Pons (tissue), 1 donor: ENCODE measurements at regions not wholly inside any gene's neighbourhood (a gene's known extent, or its start where the extent isn't known, plus 50 kb on each side); places are given as distances from the start of the nearest gene placed in this dataset.

Experiments
- DNase-seq: peaks from one replicate; pipeline ENCODE4 v3.0.0-alpha.2; 2016; ENCODE audit warnings: low spot score

DNA sequence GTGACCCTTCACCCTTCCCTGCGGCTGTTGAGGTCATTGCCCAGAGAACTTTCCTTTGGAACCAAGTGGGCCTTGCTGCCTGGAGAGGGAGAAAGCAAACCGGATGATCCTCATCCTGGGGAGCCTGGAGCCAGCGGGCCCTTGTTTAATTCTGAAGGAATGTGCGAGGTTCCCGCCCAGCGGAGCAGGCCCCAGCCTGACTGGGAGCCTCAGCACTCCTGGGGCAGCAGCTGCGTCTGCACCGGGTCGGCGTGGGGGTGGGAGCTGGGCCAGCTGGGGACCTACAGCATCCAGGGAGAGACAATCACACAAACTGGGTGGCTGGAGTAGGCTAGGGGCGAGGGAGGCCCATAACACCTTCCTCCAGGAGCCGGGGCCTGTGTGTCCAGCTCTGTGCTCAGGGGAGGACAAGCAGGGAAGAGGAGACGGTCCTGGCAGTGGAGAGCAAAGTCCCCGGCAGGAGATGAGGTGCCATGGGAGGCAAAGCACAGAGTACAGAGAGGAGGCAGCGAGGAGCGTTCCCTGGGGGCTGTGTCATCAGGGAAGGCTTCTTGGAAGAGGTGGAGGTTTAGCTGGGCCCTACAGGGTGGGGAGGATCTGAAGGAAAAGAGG is 61.9 kb upstream of the HAAO start:
- no peak for DNase-seq

DNA sequence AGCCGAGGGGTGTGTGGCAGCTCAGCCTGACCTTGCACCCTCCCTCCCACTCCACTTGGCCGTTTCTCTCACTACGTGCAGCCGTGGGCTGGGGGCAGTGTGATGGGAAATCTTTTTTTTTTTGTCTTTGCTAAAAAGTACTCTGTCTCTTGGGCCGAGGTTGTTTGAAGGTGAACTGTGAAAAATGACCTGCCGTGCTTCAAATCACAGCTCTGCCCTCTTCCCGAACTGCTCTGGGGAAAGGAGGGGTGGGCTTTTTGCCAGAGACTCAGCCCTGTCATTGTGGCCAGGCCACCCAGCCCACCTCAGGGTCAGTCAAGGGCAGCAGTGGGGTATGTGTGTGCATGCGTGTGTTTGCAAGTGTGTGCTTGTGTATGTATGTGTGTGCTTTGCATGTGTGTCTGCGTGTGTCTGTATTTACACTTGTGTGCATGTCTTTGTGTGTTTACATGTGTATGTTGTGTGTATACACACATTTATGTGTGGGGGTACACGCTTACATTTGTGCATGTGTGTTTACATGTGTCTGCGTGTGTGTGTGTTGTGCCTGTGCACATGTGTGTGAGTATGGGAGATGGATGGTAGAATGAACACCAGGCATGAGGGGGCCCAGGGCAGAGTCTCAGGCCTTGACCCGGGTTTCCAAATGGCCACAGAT is 61.3 kb upstream of the HAAO start:
- no peak for DNase-seq

DNA sequence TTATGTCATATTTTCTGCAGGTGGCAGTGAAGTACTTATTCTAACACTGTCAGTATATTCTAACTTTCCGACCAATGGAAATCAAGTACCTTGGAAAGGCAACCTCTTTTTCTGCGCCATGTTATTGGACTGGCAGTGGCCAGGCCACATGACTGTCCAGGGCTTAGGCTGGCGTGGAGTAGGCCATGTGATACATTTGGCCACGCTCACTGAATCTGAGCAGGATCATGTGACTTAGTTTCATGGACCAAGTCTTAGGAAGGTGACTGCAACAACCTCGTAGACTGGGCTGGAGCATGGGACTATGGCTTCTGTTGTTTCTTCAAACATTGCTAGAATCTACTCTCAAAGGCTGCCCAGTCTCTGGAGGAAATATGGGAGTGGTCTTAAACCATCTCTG is 60.4 kb upstream of the HAAO start:
- DNase-seq, result no peak

DNA sequence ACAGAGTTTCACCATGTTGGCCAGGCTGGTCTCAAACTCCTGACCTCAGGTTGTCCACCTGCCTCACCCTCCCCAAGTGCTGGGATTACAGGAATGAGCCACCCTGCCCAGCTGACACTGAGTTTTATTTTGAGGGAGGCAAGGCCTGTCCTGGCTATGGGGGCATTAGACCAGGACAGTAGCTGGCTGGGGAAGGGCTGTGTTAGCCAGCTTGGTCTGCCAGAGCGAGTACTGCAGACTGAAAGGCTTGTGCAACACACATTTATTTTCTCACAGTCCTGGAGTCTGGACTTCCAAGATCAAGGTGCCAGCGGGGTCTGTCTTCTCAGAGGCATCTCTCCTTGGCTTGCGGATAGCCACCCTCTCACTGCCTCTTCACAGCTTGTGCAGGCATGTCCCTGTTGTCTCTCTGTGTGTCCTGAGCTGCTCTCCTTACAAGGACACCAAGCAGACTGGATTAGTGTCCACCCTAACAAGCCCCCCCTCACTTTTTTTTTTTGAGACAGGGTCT is 59.4 kb upstream of the HAAO start:
- no peak for DNase-seq

DNA sequence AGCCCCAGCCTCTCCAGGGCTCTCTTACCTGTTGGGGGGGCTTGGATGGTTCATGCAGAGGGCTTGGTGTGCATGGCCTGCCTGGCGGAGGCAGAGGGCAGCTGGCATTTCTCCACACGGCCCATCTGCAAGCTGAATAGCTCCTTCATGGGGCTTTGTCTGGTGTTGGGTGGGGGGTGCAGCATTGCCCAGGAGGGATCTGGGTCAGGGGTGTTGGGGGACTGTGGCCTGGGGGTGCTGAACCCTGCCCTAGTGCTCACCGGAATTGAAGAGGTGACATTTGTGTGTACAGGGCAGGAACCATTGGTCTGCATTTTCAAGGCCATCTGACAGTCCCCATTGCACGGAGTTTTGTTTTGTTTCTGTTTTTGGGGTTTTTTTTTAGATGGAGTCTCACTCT is 58.8 kb upstream of the HAAO start:
- DNase-seq, result no peak

DNA sequence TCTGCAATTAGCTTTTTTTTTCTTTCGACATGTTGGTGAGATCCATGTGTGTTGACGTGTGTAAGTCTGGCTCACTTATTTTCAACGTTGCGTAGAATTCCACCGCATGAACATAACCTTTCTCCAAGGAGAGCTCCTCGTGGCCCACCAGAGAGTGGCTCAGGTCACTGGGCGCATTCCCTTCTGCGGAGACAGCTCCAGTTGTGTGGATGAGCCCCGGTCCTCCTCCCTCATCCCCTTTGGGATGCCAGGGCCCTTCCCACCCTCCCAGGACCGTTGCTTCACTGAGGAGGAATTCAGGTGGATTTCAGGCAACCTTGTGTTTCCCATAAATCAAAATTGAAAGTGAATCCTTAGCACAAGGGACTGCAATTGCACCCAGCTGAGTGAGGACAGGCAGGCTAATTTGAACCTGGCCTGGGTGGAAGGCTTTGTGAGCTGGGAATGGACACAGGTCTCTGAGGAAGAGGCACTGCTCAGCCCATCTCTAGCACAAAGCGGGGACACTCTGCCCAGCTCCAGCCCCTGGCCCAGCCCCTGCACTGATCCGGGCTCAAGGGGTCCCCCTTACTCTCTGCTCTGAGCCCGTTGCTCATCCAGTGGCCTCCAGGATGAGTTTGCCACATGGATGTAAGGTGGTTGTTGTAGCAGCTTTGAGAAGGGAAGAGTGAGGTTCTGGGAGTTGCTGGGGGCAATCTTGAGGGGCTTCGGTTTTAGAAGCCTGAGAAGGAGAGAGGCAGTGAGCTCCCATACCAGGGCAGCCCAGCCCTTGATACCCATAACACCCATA is 57.8 kb upstream of the HAAO start:
- no peak for DNase-seq

DNA sequence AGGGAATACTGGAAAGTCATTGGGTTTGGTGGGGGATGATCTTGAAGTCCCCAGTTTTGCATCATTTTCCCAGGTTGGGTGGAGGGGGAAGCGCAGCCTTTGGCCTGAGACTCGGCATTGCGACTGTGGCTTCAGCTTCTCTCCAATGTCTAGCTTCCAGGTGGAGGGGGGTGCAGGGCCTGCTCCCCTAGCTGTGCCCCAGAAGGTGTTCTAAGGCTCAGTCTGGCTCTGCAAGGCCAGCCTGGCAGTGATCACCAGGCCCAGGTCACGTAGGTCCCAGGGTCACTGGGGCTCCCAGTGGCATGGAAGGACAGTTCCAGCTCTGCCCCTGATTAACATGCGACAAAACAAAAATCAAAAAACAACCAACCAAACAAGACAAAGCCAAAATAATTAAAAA is 56.9 kb upstream of the HAAO start:
- DNase-seq, result no peak

DNA sequence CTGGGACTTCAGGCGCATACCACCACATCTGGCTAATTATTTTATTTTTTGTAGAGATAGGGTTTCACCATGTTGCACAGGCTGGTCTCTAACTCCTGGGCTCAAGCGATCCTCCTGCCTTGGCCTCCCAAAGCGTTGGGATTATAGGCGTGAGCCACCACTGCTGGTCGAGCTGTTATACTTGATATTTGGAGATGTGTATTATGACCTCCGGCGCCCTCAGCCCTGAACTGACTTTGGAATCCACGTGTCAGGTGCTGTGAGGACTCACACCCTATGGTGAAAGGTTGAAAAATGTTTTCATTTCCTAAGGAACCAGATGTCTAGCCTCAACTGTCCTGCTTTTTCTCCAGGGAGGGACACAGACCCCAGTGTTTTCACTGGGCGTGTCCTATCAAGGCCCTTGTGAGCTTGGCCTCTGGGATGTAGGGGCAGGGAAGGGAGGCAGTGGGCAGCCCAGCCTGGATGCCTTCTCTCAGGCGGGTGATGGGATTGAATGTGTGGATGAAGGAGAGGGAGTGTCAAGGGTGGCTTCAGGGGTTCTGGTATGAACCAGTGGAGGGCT is 56.4 kb upstream of the HAAO start:
- no peak for DNase-seq

DNA sequence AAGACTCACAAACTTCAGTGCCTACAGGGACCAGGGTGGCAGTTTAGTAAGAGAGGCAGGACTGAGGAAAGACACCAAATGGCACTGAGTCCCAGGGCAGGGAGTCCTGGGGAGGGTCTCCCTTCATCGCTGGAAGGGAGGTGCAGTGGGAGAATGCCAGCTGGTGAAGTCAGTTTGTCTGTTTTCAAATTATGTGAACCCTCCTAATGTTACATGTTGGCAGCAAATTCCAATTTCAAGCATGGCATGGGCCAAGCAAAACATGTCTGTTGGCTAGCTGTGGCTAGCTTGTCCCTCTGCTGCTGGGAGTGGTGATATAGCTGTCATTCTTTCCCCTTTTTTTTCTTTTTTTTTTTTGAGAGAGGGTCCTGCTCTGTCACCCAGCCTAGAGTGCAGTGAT is 55.9 kb upstream of the HAAO start:
- DNase-seq, result no peak

DNA sequence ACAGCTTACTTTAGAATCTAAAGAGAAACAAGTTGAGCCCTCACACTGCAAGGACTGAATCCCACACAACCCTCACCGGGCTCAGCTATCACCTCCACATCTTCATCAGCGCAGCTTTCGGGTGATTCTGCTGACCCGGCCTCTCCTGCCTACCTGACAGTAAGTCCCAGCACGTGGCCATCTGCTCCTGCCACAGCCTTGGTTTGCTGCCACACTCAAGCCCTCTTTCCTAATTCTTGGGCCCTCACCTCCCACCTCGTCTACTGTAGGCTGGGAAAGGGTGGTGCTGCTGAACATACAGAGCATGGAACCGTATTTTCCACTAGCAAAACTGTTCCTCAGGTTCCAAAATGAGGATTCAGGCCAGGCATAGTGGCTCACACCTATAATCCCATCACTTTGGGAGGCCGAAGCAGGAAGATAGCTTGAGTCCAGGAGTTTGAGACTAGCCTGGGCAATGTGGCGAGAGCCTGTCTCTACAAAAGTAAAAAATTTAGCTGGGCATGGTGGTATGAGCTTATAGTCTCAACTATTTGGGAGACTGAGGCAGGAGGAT is 55.3 kb upstream of the HAAO start:
- DNase-seq, result no peak

DNA sequence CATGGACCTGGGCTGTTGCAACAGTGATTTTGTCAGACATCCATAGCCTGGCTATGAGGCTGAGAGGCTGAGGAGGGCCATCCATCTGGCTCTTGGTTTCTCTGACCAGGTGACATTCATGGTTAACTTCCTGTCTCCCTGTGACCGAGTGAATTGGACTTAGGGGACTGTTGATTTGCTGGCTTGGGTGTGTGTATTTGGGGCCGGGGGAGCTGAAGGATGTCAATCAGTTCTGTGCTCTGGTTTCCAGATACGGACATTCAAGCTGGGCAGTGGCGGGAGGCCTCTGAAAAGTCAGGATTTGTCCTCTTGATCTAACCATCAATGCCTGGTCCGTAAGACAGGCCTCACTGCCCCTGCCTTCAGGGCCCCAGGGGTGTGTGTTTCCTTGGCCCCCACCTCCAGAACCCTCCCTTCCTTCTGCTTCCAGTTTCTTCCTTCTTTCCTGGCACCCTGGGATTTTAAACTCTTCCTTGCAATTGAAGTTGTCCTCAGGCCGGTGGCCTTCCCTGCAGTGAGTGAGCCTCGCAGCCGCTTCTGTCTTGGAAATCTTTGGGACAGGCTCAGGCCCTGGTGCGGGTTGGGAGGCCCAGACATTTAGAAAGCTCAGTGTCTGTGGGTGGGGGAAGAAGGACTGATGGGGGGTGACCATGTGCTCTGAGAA is 54.7 kb upstream of the HAAO start:
- DNase-seq, result no peak

DNA sequence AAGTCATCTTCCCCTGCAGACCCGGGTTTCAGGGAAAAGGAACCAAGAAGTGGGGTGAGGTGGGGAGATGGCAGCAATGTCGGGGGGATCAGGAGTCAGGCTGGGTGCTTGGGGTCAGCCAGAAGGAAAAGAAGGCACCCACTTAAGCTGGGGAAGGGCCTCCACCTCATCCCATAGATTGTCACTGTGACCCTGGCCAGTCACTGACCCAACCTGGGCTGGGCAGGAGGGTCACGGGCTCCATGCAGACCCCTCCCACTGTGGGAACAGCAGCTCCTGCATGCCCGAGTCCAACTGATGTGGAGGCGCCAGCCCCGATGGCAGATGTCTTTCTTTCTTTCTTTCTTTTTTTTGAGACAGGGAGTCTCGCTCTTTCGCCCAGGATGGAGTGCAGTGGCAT is 53.6 kb upstream of the HAAO start:
- DNase-seq, result no peak

DNA sequence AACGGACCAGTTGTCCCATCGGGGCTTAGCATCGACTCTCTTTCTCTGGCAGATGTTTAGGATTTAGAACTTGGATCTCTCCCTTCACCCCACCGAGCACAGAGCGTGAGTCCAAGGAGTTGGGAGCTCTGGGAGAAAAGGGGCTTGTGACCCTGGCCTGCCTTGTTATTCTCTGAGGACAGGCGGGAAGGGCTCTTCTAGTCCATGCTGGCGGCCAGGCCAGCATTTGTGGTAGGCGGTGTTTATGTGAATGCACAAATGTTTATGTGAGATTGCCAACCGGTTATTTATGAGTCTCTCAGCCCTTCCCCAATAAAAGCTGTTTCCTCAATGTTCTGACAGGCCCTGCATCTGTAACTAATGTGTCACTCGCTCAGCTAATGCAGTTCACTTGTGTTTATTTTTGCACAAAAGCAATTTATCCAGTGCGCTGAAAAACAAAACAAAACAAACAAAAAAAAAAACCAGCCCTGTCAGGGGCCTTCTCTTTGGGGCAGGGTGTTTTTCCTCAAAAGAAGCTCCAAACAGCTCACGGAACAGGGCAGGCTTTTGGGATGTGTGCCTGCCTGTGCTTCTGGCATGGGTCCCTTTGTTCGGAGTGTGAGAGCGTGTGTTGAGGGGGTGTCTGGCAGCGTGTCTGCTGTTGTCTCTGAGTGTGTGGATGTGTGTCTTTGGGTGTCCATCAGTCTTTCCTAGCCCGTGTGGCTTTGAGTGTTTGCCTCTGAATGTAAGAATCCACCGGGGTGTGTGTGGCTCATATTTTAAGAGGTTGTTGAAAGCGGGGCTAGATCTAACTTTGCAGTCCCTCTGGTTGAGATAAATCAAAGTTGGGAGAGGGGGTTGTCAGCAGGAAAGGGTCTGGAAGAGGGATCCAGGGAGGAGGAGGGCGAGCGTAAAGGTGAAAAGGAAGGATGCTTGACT is 52.8 kb upstream of the HAAO start:
- DNase-seq, result no peak

DNA sequence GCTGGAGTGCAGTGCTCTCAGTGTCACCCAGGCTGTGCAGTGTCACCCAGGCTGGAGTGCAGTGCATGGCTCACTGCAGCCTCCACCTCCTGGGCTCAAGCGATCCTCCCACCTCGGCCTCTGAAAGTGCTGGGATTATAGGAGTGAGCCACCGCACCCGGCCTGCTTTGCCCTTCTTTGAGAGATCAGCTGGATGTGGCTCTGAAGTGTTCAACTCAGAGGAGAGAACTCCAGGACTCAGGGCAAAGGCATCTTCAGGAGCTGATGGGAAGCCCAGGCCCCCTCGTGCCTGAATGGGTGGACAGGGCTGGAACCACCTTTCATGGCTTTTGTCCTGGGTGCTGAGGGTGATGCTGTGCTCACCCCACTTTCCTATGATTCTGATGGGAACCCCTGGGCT is 52.0 kb upstream of the HAAO start:
- no peak for DNase-seq

DNA sequence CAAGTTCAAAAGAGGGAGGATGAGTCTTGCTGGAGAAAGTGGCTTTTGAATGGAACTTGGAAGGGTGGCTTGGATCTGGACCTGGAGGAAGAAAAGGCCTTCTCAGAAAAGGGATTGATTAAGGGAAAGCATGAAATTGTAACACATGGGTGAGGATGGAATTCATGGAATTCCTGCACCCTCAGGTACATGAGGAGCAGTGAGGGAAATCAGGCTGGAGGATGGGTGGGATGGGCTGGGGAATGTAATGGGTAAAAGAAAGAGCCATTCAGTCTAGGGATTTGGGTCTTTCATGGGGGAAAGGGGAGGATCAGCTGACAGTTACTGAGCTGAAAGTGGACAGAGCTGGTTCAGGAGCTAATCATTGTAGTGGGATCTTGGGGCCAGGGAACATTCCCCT is 51.2 kb upstream of the HAAO start:
- no peak for DNase-seq

DNA sequence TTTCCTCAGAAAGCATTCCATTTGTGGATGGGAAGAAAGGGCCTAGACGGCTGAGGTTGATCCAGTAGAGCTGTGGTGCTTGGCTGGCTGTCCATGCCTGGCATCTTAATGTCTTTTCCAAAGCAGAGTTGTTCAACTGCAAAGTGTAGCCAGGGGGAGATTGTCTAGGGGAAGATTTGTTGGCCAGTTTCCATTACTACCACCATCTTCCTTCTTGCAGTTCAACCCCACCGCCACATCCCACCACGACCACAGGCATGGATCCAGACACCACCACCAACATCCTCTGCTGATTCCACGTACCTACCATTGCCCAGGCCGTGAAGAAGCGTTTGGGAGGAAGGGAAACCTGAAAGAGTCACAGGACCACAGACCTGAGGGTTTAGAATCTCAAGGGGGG is 50.7 kb upstream of the HAAO start:
- DNase-seq, result no peak

DNA sequence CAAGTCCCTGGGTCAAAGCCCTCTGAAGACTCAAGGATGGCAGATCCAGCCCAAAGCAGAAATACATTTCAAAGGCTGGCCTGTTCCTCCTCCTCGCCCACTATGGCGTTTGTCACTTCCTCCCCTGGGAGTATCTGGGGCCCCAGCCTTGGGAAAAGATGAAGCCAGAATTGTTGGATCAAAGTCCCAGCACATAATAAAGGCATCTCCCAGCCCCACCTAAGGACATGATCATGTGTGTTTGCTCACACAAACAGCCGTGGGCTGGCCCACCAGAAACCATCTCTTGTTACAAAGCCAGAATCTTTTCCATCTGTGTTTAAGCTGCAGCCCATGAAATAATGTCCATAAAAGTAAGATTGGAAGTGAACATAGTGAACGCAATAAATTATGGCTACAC is 50.1 kb upstream of the HAAO start:
- DNase-seq, result no peak
